OCI-M2 (cell line): ENCODE measurements at regions not wholly inside any gene's neighbourhood (a gene's known extent, or its start where the extent isn't known, plus 50 kb on each side); places are given as distances from the start of the nearest gene placed in this dataset.

Experiments used
- DNase-seq: peaks from one replicate; lab custom pipeline; 2025; ENCODE audit not compliant: unreplicated experiment; lab: John Stamatoyannopoulos, UW

DNA sequence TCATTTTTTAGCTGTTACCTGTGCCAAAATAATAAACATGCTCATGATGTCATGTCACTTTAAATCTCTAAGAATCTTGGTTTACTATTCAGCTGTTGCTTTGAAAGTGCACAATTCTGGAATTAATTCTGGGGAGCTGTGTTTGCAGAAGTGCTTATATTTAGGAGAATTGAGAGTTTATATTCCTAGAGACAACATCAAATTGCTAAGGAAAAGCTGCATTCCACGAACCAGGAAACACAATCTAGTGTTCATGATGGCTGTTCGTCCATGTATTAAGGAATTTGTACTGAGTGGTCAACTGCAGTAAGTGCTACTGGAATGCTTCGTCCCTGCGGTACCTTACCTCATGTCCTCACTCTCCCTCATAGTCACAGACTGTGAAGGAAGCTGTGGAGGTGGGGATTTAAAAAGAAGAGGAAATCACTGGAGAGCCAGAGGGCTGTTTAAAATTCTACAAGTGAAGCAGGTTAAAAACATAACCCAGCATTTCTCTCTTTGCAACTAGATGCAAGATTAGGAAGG lies 161.0 kb downstream of the TRMT11 start:
- no peak for DNase-seq

DNA sequence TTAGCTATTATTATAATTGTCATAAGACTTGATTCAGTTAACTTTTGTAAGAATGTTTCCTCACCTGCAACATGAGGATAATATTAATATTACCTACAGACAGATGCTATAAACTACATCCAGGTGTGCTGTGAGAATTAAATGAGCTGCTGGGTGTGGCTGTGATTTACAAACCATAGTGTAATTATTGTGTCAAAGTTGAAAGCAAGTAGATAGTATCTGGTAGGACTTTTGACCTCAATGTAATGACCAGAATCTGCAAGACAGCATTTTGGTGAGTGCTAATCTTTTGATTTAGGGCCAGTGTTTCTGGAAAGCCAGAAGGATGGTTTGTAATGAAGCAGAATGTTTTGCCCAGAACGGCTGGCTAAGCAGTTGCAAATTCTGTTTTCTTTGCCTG lies 162.5 kb downstream of the TRMT11 start:
- DNase-seq = no peak

GRCh38 chr6:126152372-126152745 lies 166.0 kb downstream of the TRMT11 start:
- no peak for DNase-seq

- DNase-seq = no peak
These were observed 167.3 kb downstream of the TRMT11 start for GRCh38 chr6:126153661-126154060.

- DNase-seq = no peak
These were observed 170.6 kb downstream of the TRMT11 start for GRCh38 chr6:126156973-126157372.

GRCh38 chr6:126167726-126168125 lies 172.2 kb upstream of the CENPW start:
- DNase-seq = no peak

DNA sequence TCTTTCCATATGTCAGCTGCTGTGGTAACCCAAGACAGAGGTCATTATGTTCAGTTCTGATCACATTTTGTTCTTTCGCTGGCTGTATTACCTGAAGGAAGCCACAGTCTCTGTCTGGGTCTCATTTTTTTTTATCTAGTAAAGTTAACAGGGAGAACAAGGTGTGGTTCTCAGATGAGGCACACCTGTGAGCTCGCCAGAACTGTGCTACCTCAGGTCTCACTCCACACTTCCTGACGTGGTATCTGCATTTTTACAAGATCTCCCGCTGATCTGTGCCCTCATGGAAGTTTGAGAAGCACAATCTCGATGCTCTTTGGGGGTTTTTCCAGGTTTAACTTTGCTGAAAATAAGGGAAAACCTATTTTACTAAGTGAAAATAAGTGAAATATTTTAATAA lies 169.5 kb upstream of the CENPW start:
- no peak for DNase-seq

- no peak for DNase-seq
These were observed 168.9 kb upstream of the CENPW start for GRCh38 chr6:126170978-126171382.

DNA sequence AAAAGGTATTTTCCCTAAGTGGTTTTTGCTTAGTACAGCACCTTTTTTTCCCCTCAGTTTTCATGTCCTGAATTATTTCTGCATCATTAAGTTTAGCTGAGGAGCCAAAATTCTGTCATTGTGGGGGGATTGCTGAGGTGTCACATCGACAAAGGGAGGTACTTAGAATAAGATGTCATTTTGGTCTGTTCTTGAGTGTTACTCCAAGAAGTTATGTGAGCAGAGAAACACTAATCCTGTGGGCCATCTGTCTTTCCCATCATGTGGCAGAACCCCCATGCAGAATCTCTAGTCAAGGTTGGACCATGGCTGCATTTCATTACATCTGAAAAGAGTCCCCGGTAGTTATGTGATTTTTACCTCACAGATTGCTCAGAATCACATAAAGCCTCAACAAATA lies 167.8 kb upstream of the CENPW start:
- DNase-seq = no peak

- DNase-seq = no peak
These were observed 166.7 kb upstream of the CENPW start for GRCh38 chr6:126173265-126173664.

DNA sequence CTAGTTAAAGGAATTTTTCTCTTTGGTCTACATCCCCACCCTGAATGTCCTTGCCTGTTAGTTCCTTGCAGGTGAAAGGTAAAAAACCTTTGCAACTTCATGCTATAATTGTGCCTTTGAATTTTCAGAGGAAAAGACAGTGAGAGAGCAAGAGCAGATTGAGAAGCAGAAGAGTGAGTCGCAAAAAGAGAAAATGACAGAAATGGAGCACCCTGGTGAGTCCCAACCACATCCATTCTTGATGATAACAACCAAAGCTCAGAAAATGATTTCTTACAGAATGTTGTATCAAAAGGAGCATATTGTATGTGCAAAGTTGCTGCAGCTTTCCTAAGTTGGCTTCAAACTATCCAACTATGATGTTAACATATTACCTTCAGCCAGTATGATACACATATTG lies 165.2 kb upstream of the CENPW start:
- no peak for DNase-seq

GRCh38 chr6:126175251-126175650 lies 164.7 kb upstream of the CENPW start:
- no peak for DNase-seq

GRCh38 chr6:126176282-126176681 lies 163.6 kb upstream of the CENPW start:
- no peak for DNase-seq

GRCh38 chr6:126180585-126180984 lies 159.3 kb upstream of the CENPW start:
- DNase-seq = no peak

DNA sequence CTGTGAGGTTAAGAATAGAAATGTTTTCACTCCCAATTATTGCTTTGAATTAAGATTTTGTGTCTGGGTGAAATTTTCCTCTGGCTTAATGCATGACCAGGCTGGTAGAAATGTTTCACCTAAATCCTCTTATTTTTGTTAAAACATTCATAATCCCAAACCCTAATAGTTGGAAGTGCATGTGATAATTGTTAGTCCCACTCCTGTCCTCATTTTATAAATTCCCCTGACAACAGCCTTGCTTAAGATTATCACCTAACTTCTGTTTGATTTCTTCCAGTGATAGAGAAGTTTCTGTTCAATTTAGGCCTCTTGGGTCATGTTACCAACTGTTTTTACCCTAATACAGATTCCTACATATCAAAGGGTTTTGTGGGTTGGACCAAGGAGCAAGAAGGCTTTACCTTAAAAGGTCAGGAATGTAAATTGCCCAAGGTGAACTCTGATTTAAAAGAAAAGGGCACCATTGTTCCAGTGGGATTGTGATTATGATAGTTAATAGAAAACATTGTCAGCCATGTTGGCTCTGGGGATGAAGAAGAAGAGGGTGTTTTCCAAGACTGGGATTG lies 158.7 kb upstream of the CENPW start:
- no peak for DNase-seq

- no peak for DNase-seq
These were observed 158.0 kb upstream of the CENPW start for GRCh38 chr6:126181890-126182289.

GRCh38 chr6:126182650-126183311 lies 157.1 kb upstream of the CENPW start:
- no peak for DNase-seq

GRCh38 chr6:126185774-126186173 lies 154.1 kb upstream of the CENPW start:
- DNase-seq = no peak

DNA sequence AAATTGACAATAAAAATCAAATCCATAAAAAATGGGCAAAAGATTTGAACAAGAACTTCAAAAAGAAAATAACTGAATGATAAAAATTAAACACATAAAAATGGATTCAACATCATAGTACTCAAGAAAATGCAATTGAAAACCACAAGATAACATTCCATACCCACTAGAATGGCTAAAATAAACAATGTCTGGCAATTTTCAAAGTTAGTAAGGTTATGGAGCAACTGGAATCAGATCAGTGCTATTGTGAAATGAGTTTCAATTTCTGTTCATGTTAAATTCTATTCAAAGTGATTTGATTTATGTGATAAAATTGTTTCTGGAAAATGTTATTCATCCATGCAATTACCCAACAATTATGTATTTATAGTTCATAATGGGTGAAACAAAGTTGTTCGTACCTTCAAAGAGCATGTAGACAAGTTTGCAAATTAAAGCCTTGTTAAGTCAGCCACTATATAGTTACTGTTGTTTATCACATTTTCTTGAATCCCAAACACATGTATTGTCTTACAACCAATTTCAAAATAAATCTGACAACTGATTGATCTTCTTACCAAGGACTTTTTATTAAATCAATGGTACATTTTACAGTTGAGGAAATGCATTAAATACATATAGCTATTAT lies 151.5 kb upstream of the CENPW start:
- DNase-seq = no peak

DNA sequence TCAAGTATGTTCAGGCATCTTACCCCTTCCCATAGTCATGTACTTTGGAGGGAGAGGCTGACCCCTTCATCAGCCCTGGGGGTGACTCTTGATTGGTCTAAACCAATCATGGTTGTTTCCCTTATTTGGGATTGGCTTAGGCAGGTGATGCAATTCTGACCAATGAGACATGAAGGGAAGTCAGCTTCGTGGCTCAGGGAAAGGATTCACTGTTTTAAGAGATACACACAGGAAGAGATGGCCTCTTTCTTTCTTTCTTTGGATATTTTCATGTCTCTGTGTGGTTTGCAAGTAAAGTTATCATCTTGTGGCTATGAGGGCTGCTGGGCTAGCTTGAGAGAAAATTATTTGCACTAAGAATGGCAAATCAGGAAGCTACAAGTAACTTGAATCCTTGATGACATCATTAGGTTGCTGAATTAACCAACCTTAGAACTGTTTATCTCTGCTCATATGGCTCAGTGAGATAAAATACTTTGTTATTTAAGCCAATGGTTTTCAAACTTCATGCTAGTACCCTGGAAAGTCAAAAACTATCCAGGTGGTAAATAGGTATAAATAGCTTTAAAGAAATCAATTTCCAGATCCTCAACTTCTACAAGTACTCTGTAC lies 144.2 kb upstream of the CENPW start:
- peak; percentile 55 for DNase-seq

DNA sequence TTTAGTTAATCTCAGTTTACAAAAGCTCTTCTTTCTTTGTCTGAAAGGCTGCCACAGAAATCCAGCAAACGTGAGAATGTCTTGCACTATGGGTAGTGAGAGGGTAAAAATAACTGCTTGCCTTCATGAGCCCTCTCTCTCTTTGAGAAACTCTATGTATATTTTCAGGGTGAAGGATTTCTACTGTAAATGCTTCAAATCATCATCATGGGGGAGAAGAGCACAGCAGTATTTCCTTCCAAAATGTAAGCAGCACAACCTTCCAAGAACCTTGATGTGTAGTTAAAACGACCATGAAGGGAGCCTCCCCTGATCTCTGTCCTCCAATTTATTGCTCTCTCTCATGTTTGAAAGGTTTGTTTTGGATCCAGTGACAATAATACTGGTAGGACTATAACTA lies 141.3 kb upstream of the CENPW start:
- DNase-seq = no peak

DNA sequence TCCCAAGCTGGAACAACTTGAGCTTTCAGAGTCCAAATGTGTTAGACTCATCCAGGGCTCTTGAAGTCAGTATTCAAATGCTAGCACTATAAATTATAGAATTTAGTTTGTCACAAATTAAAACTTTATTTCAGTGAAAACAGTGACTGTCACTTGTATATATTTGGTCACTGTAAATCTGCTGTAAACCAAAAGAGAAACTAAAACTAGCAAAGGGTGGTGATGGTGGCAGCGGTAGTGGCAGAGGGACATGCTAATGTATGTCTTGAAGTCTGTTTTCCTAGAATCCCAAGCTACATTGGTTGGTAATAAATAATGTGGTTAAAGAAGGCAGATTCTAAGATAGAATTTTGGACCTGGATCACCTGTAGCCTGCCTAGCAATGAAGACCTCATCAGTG lies 140.4 kb upstream of the CENPW start:
- no peak for DNase-seq
